ENCODE measurements at regions not wholly inside any gene's neighbourhood (a gene's known extent, or its start where the extent isn't known, plus 50 kb on each side); places are given as distances from the start of the nearest gene placed in this dataset.

GRCh38 chr2:221780281-221780688 lies 208.2 kb upstream of the EPHA4 start:
- Histone ChIP-seq H3K27me3 (replicated peaks in 1 of 4; ENCODE audit: control insufficient read depth in 3 of 4, extremely low read depth in 1 of 4, insufficient read depth in 3 of 4, low read length in 3 of 4) (no peaks in the 10 kb centered on the region), H3K9ac (replicated peaks in 1 of 4; ENCODE audit: extremely low read depth in 1 of 4, low read depth in 3 of 4, low read length in 3 of 4) (no peak overlapping the region), H3K56ac (replicated peaks; ENCODE audit: insufficient read length, low read depth, low read length) (no peak overlapping the region), H2AFZ (ENCODE audit: low read length) (no peak overlapping the region), H3K14ac (ENCODE audit: insufficient read length) (no peak overlapping the region), H4K8ac (ENCODE audit: extremely low read depth, insufficient read depth, low read length) (no peak overlapping the region), H3K79me2 (ENCODE audit: control insufficient read depth in 1 of 2, insufficient read depth in 2 of 2, low read length in 2 of 2) (no peaks in the 10 kb centered on the region), H4K5ac (ENCODE audit: insufficient read length, low read depth, low read length) (no peak overlapping the region), H2BK20ac (ENCODE audit: low read length) (no peak overlapping the region), H3K18ac (ENCODE audit: extremely low read depth, low read length) (no peak overlapping the region), H2BK5ac (ENCODE audit: low read depth, low read length) (no peak overlapping the region), H3K23me2 (ENCODE audit: low read depth, low read length) (no peaks in the 10 kb centered on the region), H2BK12ac (ENCODE audit: low read depth, low read length) (no peak overlapping the region), H3K4ac (replicated peaks; ENCODE audit: insufficient read length, low read depth, low read length) (no peak overlapping the region), H4K91ac (replicated peaks; ENCODE audit: insufficient read length, low read length) (no peak overlapping the region), H2BK15ac (ENCODE audit: low read length) (no peak overlapping the region), H2BK120ac (replicated peaks; ENCODE audit: low read depth, low read length) (no peak overlapping the region), H4K20me1 (replicated peaks in 1 of 2; ENCODE audit: control insufficient read depth in 1 of 2, insufficient read depth in 2 of 2, low read length in 2 of 2) (no peaks in the 10 kb centered on the region), H3K36me3 (ENCODE audit: control insufficient read depth in 2 of 4, insufficient read depth in 4 of 4, low read length in 3 of 4) (no peaks in the 10 kb centered on the region), H3K9me3 (ENCODE audit: insufficient read depth in 2 of 2, low read depth in 1 of 2, low read length in 1 of 2) (0 out of 4 replicates have a peak, but pooled peaks cover 0 to 2% of the 10 kb centered on the region in 2 experiments), H3K23ac (ENCODE audit: insufficient read length) (no peak overlapping the region), H2AK5ac (ENCODE audit: low read depth, low read length) (no peak overlapping the region), H3K4me2 (ENCODE audit: insufficient read depth in 1 of 2, low read depth in 2 of 2, low read length in 2 of 2) (no peak overlapping the region), H3K4me3 (ENCODE audit: extremely low read depth in 1 of 4, insufficient read depth in 2 of 4, low read depth in 3 of 4, low read length in 4 of 4) (no peak overlapping the region), H3K4me1 (replicated peaks in 1 of 4; ENCODE audit: control insufficient read depth in 3 of 4, insufficient read depth in 4 of 4, low read length in 3 of 4) (peaks cover 1 to 7% (median 3%) of the 10 kb centered on the region in 4 experiments; a peak in 3 of 7 replicates), H3K79me1 (ENCODE audit: low read depth, low read length) (no peaks in the 10 kb centered on the region), H3K27ac (ENCODE audit: low read depth, low read length) (no peak overlapping the region)
- FAIRE-seq (no peak), DNase-seq (ENCODE audit: low read depth in 1 of 2, low spot score in 2 of 2) (no peak)
- ChIA-PET POLR2A (ENCODE audit: partially characterized antibody) (no interaction called here), CTCF (ENCODE audit: partially characterized antibody) (interaction anchor here (0.6 to 1.4 kb wide), 2 partner anchors 9 to 258 kb away, joined by 3 read pairs; no protein-coding TSS in a partner anchor)
- no peak for TF ChIP-seq TAF1 (IDR thresholded peaks at IDR 0.05; ENCODE audit: low read depth, low read length)
- no peak for TF ChIP-seq CEBPB (IDR thresholded peaks at IDR 0.05; ENCODE audit: low read depth, low read length)
- TF ChIP-seq PHF8 (conservative IDR thresholded peaks at IDR 0.05; ENCODE audit: low read depth, low read length): no peak
- no peak for TF ChIP-seq SP1 (IDR thresholded peaks at IDR 0.05; ENCODE audit: low read depth, low read length)
- TF ChIP-seq SIN3A (conservative IDR thresholded peaks at IDR 0.05 in 1 of 2, IDR thresholded peaks at IDR 0.05 in 1 of 2; ENCODE audit: low read depth in 1 of 2, low read length in 2 of 2): no peak
- no peak for TF ChIP-seq KDM4A (IDR thresholded peaks at IDR 0.05; ENCODE audit: low read depth, low read length, severe bottlenecking)
- no peak for TF ChIP-seq EP300 (IDR thresholded peaks at IDR 0.05; ENCODE audit: borderline replicate concordance in 1 of 2, low read depth in 2 of 2, low read length in 2 of 2)
- TF ChIP-seq POU5F1 (IDR thresholded peaks at IDR 0.05; ENCODE audit: low read depth, low read length): no peak
- no peak for TF ChIP-seq NRF1 (IDR thresholded peaks at IDR 0.05; ENCODE audit: low read depth, low read length)
- TF ChIP-seq HDAC2 (IDR thresholded peaks at IDR 0.05; ENCODE audit: borderline replicate concordance in 1 of 2, low read depth in 2 of 2, low read length in 2 of 2): no peak
- TF ChIP-seq HDAC6 (IDR thresholded peaks at IDR 0.05; ENCODE audit: low read depth, low read length): no peak
- 89% methylated on average over 1 of the region's 1 CpG; no CpG with 5 or more reads in 1 of the 2 experiments for WGBS, 2 experiments (ENCODE audit: extremely low coverage in 1 of 2, insufficient coverage in 1 of 2, insufficient read length in 1 of 2, insufficient replicate concordance in 2 of 2, low coverage in 1 of 2, low lambda C conversion rate in 2 of 2, missing lambda C conversion rate in 1 of 2)

Measured in H1 (cell line).